GM23248 (cell line): ENCODE measurements at regions not wholly inside any gene's neighbourhood (a gene's known extent, or its start where the extent isn't known, plus 50 kb on each side); places are given as distances from the start of the nearest gene placed in this dataset.

ENCODE experiments used
- DNase-seq: peaks from one replicate; pipeline ENCODE4 v3.0.0-alpha.2; 2015
- H2AFZ ChIP-seq: fragments of 200-600 bp; sonication (generic); 2 replicates; pipeline ENCODE4 v1.6.1; 2016; ENCODE audit warnings: antibody characterized with exemption
- H3F3A ChIP-seq: fragments of 200-600 bp; sonication (generic); 2 replicates; pipeline ENCODE4 v1.6.1; 2016; ENCODE audit warnings: mild to moderate bottlenecking, antibody characterized with exemption, mixed run types; ENCODE audit not compliant: insufficient read depth
- H3K27ac ChIP-seq: fragments of 200-600 bp; sonication (generic); 2 replicates; pipeline ENCODE4 v1.5.1; 2016; ENCODE audit warnings: mild to moderate bottlenecking
- H3K27me3 ChIP-seq: fragments of 200-600 bp; sonication (generic); replicated peaks from 2 replicates; pipeline ENCODE4 v1.6.1; 2016; ENCODE audit warnings: mild to moderate bottlenecking; ENCODE audit not compliant: insufficient read depth
- H3K36me3 ChIP-seq: fragments of 200-600 bp; sonication (generic); 2 replicates; pipeline ENCODE4 v1.6.1; 2016; ENCODE audit warnings: low read depth, mild to moderate bottlenecking
- H3K4me1 ChIP-seq: fragments of 200-600 bp; sonication (generic); 2 replicates; pipeline ENCODE4 v1.6.1; 2016; ENCODE audit warnings: mild to moderate bottlenecking; ENCODE audit not compliant: insufficient read depth
- H3K4me2 ChIP-seq: fragments of 200-600 bp; sonication (generic); one replicate; pipeline ENCODE4 v1.6.1; 2016; ENCODE audit warnings: mild to moderate bottlenecking; ENCODE audit not compliant: unreplicated experiment
- H3K4me3 ChIP-seq: fragments of 200-600 bp; sonication (generic); 2 replicates; pipeline ENCODE4 v1.5.1; 2016; ENCODE audit warnings: mild to moderate bottlenecking
- H3K79me2 ChIP-seq: fragments of 200-600 bp; sonication (generic); 2 replicates; pipeline ENCODE4 v1.6.1; 2016; ENCODE audit warnings: mild to moderate bottlenecking; ENCODE audit not compliant: insufficient read depth
- H3K9ac ChIP-seq: fragments of 200-600 bp; sonication (generic); 2 replicates; pipeline ENCODE4 v1.6.1; 2016; ENCODE audit warnings: mild to moderate bottlenecking
- H3K9me2 ChIP-seq: fragments of 200-600 bp; sonication (generic); 2 replicates; pipeline ENCODE4 v1.6.1; 2016; ENCODE audit warnings: mixed run types, mild to moderate bottlenecking, moderate library complexity; ENCODE audit not compliant: insufficient read depth
- H3K9me3 ChIP-seq: fragments of 200-600 bp; sonication (generic); one replicate; pipeline ENCODE4 v1.6.1; 2017; ENCODE audit warnings: low read depth
- H4K20me1 ChIP-seq: fragments of 200-600 bp; sonication (generic); 2 replicates; pipeline ENCODE4 v1.6.0; 2016; ENCODE audit not compliant: insufficient read depth
- EZH2 ChIP-seq: fragments of 200-600 bp; sonication (generic); IDR thresholded peaks from 2 replicates; pipeline ENCODE4 v1.6.1; 2018; ENCODE audit warnings: antibody characterized with exemption, mild to moderate bottlenecking; ENCODE audit not compliant: insufficient read depth, poor library complexity, severe bottlenecking
- EZH2phosphoT487 ChIP-seq: fragments of 200-600 bp; sonication (generic); IDR thresholded peaks from 2 replicates; pipeline ENCODE4 v1.6.1; 2018; ENCODE audit warnings: antibody characterized with exemption, moderate library complexity, mild to moderate bottlenecking, low read depth; ENCODE audit not compliant: insufficient read depth
- WGBS, 2 experiments: methylation state at CpG; one replicate each; pipeline ENCODE4 v1.1.6; 2015 to 2017; ENCODE audit warnings: low lambda C conversion rate in 2 of 2, low coverage in 1 of 2; ENCODE audit errors: missing lambda C conversion rate in 2 of 2; 5-methylcytosine and 5-hydroxymethylcytosine counted together
- in situ Hi-C: fragments of 300-500 bp; cut with MboI; formaldehyde crosslinking; loops from 2 replicates; pipeline ENCODE4 v1.15.0; 2020

DNA sequence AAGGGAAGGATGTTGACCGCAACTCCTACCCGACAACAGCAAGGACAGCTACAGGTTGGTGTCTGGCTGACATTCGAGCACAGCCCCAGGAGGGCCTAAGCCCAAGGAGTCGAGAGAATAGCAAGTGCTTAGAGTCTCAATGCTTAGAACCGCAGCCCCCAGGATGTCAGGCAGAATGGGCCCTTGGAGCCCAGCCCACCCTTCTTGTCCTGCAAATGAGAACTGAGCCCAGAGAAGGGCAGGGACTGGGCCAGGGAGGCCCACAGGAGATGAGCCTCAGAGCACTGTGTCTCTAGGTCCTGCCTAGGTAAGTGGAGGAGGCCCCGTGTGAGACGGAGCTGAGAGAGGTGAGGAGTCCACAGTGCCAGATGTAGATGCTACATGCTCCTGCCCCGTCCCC lies 173.3 kb upstream of the ZMIZ1 start:
- Histone ChIP-seq H3K4me3 (no peak overlapping the region), H3K9me2 (no peaks in the 10 kb centered on the region), H3F3A (no peaks in the 10 kb centered on the region), H3K79me2 (no peaks in the 10 kb centered on the region), H4K20me1 (no peaks in the 10 kb centered on the region), H3K4me1 (no peaks in the 10 kb centered on the region), H3K9ac (no peak overlapping the region), H3K27me3 (no peaks in the 10 kb centered on the region), H3K36me3 (no peaks in the 10 kb centered on the region), H3K4me2 (no peak overlapping the region), H2AFZ (no peak overlapping the region), H3K9me3 (no peaks in the 10 kb centered on the region), H3K27ac (no peak overlapping the region)
- in situ Hi-C loops, result no loop called here
- no peak for DNase-seq
- WGBS, 2 experiments, result 87% methylated on average over 7 to 8 of the region's 8 CpGs
- TF ChIP-seq EZH2phosphoT487, result no peak

DNA sequence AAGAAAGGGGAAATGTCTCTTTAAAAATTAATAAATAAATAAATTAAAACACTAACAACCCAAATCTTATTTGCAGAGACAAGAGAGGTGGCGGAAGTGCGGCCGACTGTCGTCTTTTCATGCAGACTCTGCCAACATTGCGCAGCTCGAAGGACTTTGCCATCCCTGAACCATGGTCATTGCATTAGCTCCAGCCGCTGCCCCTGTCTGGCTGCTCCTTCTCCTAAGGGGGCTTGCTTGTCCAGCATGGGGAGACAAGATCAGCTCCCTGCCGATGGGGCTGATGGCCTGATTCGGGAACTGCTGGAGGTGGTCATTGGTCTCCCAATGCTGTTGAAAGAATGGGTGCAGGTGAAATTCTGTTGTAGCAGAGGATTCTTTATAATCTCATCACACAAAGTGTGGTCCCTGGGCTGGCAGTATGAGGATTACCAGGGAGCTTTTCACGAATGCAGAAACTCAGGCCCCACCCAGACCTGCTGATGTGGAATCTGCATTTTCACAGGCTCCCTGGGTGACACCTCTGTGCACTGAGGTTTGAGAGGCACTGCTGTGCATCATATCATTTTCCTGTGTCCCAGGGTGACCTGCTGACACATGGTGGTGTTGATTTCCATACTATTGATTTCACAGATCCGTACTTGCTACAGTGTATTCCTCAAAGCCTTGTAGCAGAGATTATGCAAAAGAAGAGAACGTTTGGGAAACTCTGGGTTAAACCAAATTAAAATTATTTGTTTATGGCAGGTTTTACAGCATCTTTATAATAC lies 172.4 kb upstream of the ZMIZ1 start:
- no peaks in the 10 kb centered on the region for H3K36me3 ChIP-seq
- H3K27me3 ChIP-seq, result no peaks in the 10 kb centered on the region

DNA sequence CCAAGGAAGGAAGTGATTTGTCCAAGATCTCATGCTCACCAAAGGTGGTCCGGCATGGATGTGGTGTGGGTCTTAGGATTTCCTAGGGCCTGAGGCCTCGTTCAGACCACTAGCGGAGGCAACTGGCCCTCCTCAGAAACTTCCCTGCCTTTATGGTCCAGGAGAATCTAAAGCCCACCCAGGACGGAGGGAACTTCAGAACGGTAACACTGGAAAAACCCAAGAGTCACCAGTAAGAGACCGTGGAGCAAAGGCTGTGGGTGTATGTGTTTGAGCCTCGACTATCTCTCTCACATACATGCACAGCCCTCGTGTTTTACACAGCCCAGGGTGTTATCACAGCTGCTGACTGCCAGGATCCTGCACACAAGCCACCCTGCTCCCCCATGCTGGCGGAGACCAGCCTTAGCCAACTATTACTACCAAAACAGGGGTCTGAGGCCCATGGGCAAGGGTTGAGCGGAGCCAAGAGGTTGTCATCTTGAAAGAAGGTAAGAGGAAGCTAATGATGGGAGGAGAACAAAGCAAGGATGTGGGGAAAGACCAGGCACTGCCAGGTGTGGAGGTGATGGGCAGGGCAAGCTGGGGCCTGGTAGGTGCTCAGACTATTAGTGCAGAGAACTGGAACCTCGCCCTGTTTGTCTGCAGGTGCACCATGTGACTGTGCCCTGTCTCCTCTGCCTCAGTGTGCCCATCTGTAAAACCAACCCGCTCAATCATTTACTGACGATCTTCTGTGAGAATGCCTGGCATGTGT lies 170.2 kb upstream of the ZMIZ1 start:
- in situ Hi-C loops, result no loop called here
- no peaks in the 10 kb centered on the region for H3K27me3 ChIP-seq

More for the DNA sequence above, 172.4 kb upstream of the ZMIZ1 start:
- H3K9me3 ChIP-seq, result no peaks in the 10 kb centered on the region
- no peak for DNase-seq
- H3F3A ChIP-seq, result no peaks in the 10 kb centered on the region
- H3K4me2 ChIP-seq, result no peak overlapping the region
- TF ChIP-seq EZH2, result no peak
- TF ChIP-seq EZH2phosphoT487, result no peak
- no peak overlapping the region for H3K9ac ChIP-seq
- WGBS, 2 experiments, result 84 to 85% methylated on average over 12 of the region's 12 CpGs
- no peaks in the 10 kb centered on the region for H3K9me2 ChIP-seq
- no peaks in the 10 kb centered on the region for H3K79me2 ChIP-seq
- in situ Hi-C loops, result no loop called here
- H3K4me3 ChIP-seq, result no peak overlapping the region
- no peaks in the 10 kb centered on the region for H4K20me1 ChIP-seq
- H3K4me1 ChIP-seq, result no peaks in the 10 kb centered on the region
- H2AFZ ChIP-seq, result no peak overlapping the region
- no peak overlapping the region for H3K27ac ChIP-seq

DNA sequence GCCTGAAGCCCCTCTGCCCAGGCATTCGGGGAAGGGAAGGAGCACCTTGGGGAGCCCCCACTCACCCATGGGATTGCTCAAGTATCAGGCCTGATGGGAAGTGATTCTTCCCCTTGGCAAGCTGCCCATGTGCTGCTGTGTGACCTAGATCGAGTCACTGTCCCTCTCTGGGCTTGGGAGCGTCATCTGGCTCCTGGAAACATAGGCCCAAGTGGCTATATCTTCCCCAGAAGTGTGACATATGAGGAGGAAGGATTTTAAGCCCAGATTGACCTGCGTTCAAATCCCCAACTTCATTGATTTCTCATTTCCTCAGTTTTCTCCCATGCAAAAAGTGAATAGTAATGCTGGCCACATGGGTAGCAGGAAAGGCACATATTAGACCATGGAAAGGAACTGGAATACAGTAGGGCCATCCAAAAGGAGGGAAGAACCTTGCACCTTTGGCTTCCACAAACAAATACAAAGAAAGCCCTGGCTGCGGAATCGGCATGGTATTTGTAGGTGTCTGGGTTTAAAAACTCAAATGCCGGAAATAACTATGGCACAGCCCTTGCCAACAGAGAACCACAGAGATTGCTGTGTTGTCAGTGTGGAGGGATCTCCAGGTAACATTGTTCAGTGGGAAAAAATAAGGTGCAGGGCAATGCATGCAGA lies 169.5 kb upstream of the ZMIZ1 start:
- H3K4me3 ChIP-seq, result no peak overlapping the region
- H3F3A ChIP-seq, result no peaks in the 10 kb centered on the region
- no peak overlapping the region for H3K9ac ChIP-seq
- no peaks in the 10 kb centered on the region for H3K4me1 ChIP-seq
- H4K20me1 ChIP-seq, result no peaks in the 10 kb centered on the region
- TF ChIP-seq EZH2, result no peak
- TF ChIP-seq EZH2phosphoT487, result no peak
- H3K9me3 ChIP-seq, result no peaks in the 10 kb centered on the region
- no peaks in the 10 kb centered on the region for H3K9me2 ChIP-seq
- in situ Hi-C loops, result no loop called here
- 83 to 84% methylated on average over 7 of the region's 7 CpGs for WGBS, 2 experiments
- H3K36me3 ChIP-seq, result no peaks in the 10 kb centered on the region
- no peak overlapping the region for H3K27ac ChIP-seq
- H3K4me2 ChIP-seq, result no peak overlapping the region
- H3K27me3 ChIP-seq, result no peaks in the 10 kb centered on the region
- H2AFZ ChIP-seq, result no peak overlapping the region
- no peak for DNase-seq
- no peaks in the 10 kb centered on the region for H3K79me2 ChIP-seq

More for the DNA sequence above, 170.2 kb upstream of the ZMIZ1 start:
- no peak overlapping the region for H3K4me3 ChIP-seq
- no peaks in the 10 kb centered on the region for H3F3A ChIP-seq
- H3K9ac ChIP-seq, result no peak overlapping the region
- H3K27ac ChIP-seq, result no peak overlapping the region
- no peak for TF ChIP-seq EZH2
- TF ChIP-seq EZH2phosphoT487, result no peak
- H3K36me3 ChIP-seq, result no peaks in the 10 kb centered on the region
- H4K20me1 ChIP-seq, result no peaks in the 10 kb centered on the region
- no peaks in the 10 kb centered on the region for H3K9me3 ChIP-seq
- no peak overlapping the region for H3K4me2 ChIP-seq
- WGBS, 2 experiments, result 74 to 76% methylated on average over 13 of the region's 13 CpGs
- no peaks in the 10 kb centered on the region for H3K9me2 ChIP-seq
- no peaks in the 10 kb centered on the region for H3K4me1 ChIP-seq
- H3K79me2 ChIP-seq, result no peaks in the 10 kb centered on the region
- no peak for DNase-seq
- no peak overlapping the region for H2AFZ ChIP-seq
